SJCRH30 (cell line): ENCODE measurements at regions not wholly inside any gene's neighbourhood (a gene's known extent, or its start where the extent isn't known, plus 50 kb on each side); places are given as distances from the start of the nearest gene placed in this dataset.
"Not testable (repeated sequence)": the region's sequence is repeated elsewhere in the genome, so short reads cannot be mapped to it uniquely, and the experiment has no call there.

Source experiments
- DNase-seq, 2 experiments: peaks; one replicate each; pipeline ENCODE4 v3.0.0-alpha.2; 2015 to 2020
- H3K27ac ChIP-seq: fragments of 250-450 bp; sonication (Bioruptor Pico); 2 replicates; pipeline ENCODE4 v1.5.1; 2020; ENCODE audit warnings: mild to moderate bottlenecking, moderate library complexity
- H3K27me3 ChIP-seq: fragments of 250-450 bp; sonication (Bioruptor Pico); 2 replicates; pipeline ENCODE4 v1.5.1; 2020; ENCODE audit warnings: mild to moderate bottlenecking, moderate library complexity
- H3K36me3 ChIP-seq: fragments of 250-450 bp; sonication (Bioruptor Pico); 2 replicates; pipeline ENCODE4 v1.5.1; 2020; ENCODE audit warnings: mild to moderate bottlenecking, moderate library complexity
- H3K4me1 ChIP-seq: fragments of 250-450 bp; sonication (Bioruptor Pico); 2 replicates; pipeline ENCODE4 v1.5.1; 2020; ENCODE audit warnings: mild to moderate bottlenecking, moderate library complexity
- H3K4me3 ChIP-seq: fragments of 250-450 bp; sonication (Bioruptor Pico); 2 replicates; pipeline ENCODE4 v1.5.1; 2020; ENCODE audit warnings: mild to moderate bottlenecking, moderate library complexity
- H3K9me3 ChIP-seq: fragments of 250-450 bp; sonication (Bioruptor Pico); replicated peaks from 2 replicates; pipeline ENCODE4 v1.5.1; 2020; ENCODE audit warnings: mild to moderate bottlenecking, moderate library complexity

DNA sequence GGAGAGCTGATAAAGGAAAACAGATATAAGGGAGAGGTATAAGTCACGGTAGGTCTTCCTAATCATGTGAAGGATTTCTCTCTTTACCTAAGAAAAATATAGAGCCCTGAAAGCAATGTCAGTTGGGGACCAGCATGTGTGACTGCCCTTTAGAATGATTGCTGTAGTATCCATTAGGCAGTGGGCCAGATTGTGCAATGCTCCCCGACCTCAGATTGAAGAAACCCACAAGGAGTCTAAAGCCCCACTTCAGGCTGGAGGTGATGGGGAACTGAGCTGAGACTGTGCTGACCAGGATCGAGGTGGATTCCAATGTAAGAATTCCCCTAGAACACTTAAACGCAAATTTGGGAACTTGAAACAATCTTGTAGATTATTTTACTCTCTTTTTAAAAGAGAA is 614.4 kb downstream of the LIG4 start:
- no peak overlapping the region for H3K27ac ChIP-seq
- no peak overlapping the region for H3K4me3 ChIP-seq
- no peak for DNase-seq
- no peaks in the 10 kb centered on the region for H3K27me3 ChIP-seq
- no peaks in the 10 kb centered on the region for H3K9me3 ChIP-seq
- no peaks in the 10 kb centered on the region for H3K36me3 ChIP-seq
- H3K4me1 ChIP-seq: no peaks in the 10 kb centered on the region

DNA sequence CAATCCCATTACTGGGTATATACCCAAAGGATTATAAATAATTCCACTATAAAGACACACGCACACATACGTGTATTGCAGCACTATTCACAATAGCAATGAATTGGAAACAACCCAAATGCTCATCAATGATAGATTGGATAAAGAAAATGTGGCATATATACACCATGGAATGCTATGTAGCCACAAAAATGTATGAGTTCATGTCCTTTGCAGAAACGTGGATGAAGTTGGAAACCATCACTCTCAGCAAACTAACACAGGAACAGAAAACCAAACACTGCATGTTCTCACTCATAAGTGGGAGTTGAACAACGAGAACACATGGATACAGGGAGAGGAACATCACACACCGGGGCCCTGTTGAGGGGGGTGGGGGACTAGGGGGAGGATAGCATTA is 619.0 kb downstream of the LIG4 start:
- not testable (repeated sequence) for H3K36me3 ChIP-seq, H3K9me3 ChIP-seq, H3K4me1 ChIP-seq, DNase-seq, H3K4me3 ChIP-seq, H3K27ac ChIP-seq, H3K27me3 ChIP-seq

DNA sequence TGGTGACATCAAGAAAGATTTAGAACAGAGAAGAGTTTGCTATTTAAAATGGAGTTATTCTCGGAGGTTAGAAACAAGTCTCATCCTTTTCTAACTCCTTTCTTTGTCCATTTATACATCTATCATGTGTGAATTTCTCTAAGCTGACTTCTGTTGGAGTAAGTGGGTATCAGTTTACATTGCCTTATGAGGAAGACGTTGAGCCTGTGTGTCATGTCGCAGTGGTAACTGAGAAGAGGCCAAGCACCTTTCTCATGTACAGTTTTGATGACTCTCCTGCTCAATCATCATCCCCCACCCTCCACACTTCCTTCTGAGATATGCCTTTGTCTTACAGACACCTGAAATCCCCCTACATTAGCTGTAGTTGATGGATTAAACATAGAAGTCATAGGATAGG is 624.8 kb downstream of the LIG4 start:
- Histone ChIP-seq H3K4me1 (0 out of 2 replicates have a peak, but pooled peaks cover 3% of the 10 kb centered on the region), H3K36me3 (no peaks in the 10 kb centered on the region), H3K27me3 (no peaks in the 10 kb centered on the region), H3K27ac (no peak overlapping the region), H3K9me3 (no peaks in the 10 kb centered on the region), H3K4me3 (no peak overlapping the region)
- DNase-seq: no peak

DNA sequence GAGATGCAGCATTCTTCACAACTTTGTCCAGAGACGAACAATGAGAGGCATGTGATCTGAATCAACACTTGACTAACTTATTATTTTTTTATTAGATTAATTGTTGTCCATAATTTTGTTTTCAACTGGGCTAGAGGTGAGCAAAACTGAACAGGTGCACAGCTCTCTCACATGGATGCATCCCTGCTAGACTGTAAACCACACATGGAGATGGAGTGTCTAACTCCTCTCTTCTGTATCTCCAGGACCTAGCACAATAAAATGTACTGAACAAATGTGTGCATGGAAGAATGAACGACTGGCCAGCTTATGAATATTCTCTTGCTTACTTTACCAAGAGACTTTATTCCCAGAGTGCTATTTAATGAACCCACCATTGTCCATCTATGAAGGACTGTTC is 627.7 kb downstream of the LIG4 start:
- Histone ChIP-seq H3K9me3 (no peaks in the 10 kb centered on the region), H3K36me3 (no peaks in the 10 kb centered on the region), H3K4me1 (0 out of 2 replicates have a peak, but pooled peaks cover 3% of the 10 kb centered on the region), H3K4me3 (no peak overlapping the region), H3K27me3 (no peaks in the 10 kb centered on the region), H3K27ac (no peak overlapping the region)
- no peak for DNase-seq

DNA sequence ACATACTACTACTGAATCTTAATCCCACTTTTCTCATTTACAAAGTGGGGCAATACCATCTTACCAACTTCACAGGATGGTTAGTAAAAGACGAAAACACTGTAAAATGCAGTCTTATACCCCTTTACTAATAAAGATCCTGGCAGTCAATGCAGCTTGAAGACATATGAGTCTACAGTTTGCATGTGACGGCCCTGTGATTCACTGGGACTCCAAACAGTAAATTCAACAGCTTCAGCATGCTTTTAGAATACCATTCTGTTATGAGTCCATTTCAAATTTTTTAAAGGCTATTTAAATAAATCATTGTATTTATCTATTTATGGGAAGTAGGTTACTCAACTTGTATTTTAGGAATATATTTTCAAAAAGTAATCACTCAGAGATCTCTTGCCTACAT is 629.1 kb downstream of the LIG4 start:
- DNase-seq: no peak
- Histone ChIP-seq H3K4me1 (0 out of 2 replicates have a peak, but pooled peaks cover 3% of the 10 kb centered on the region), H3K27me3 (no peaks in the 10 kb centered on the region), H3K9me3 (no peaks in the 10 kb centered on the region), H3K27ac (no peak overlapping the region), H3K36me3 (no peaks in the 10 kb centered on the region), H3K4me3 (no peak overlapping the region)

DNA sequence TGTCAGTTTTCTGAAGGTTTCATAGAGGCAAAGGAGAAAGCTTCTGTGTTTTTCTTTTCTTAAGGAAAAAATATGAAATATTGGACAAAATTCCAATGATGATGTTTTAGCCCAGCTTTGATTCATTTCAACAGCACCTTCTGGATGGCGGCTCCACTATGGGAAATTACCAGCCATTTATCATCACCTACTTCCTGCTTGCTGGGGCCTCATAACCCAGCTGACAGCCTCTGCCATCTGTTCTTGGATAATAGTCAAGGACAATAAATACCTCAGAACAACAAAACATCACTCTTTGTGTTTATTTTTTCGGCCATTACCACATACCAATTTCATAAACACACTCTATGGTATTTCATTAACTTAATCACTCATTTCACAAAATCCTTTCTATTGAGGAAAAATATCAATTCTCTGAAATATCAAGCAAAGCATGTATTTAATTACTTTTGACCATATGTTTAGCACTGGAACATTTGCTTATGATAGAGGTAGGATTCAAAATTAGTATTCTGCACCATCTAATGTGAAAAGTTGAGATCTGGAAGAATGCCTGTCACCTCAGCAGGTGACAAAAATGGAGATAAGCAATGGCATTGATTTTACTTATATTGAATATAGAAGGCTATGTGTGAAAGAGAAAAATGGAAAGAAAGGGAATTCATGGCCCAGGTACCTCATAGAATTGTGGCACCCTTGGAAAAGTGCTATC is 629.7 kb downstream of the LIG4 start:
- Histone ChIP-seq H3K27me3 (no peaks in the 10 kb centered on the region), H3K27ac (no peak overlapping the region), H3K9me3 (no peaks in the 10 kb centered on the region), H3K36me3 (no peaks in the 10 kb centered on the region), H3K4me3 (no peak overlapping the region), H3K4me1 (0 out of 2 replicates have a peak, but pooled peaks cover 3% of the 10 kb centered on the region)
- DNase-seq: peak; percentile 4 to 12

DNA sequence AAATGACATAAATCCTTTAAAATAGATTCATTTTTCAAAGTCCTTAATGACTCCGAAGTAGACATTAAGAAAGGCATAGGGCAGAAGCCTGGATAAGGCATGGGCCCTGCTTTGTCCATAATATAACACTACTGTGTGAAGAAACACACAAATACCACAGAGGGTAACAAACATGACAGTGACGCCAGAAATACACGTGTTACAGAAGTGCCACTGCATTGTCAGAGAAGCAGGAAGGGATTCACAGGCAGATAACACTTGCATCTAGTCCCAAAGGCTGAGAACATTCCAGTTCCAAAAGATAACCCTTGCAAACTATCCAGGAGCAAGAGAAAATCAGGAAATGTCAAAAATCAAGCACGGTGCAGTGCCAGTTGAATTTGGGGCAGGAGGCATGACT is 633.2 kb downstream of the LIG4 start:
- no peaks in the 10 kb centered on the region for H3K9me3 ChIP-seq
- no peaks in the 10 kb centered on the region for H3K36me3 ChIP-seq
- H3K27ac ChIP-seq: no peak overlapping the region
- no peaks in the 10 kb centered on the region for H3K27me3 ChIP-seq
- DNase-seq: no peak
- 0 out of 2 replicates have a peak, but pooled peaks cover 3% of the 10 kb centered on the region for H3K4me1 ChIP-seq
- H3K4me3 ChIP-seq: no peak overlapping the region

DNA sequence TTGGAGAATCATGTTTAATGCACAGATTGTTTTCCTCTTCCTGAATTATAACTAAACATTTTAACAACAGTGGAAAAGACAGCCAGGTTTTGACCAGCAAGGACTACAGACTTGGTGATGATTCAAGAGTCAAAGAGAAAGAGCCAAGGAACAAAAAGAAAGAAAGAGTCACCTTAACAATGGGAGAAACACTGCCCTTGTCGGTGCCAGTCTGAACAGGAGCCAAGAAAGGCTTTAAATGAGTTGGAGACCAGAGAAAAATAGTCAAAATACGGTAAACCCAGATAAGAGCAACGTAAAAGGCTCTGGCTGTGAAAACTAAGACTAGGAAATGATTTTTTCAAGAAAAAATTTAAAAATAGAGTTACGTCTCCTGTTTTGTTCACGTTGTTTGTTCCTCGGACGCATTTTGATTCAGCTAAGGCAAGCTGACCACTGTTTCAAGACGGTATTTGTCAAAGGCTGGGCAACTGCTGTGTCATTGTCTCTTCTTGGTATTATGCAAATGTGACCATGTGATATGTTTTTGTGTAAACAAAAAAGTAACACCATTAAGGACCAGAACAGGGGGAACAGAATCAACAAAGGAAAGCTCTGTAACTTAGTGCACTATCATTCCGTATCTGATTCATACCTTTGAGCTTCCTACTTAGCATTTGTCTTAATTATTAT is 634.5 kb downstream of the LIG4 start:
- no peaks in the 10 kb centered on the region for H3K27me3 ChIP-seq
- H3K4me1 ChIP-seq: 0 out of 2 replicates have a peak, but pooled peaks cover 3% of the 10 kb centered on the region
- no peak overlapping the region for H3K27ac ChIP-seq
- H3K36me3 ChIP-seq: no peaks in the 10 kb centered on the region
- DNase-seq: no peak
- H3K4me3 ChIP-seq: no peak overlapping the region
- no peaks in the 10 kb centered on the region for H3K9me3 ChIP-seq

DNA sequence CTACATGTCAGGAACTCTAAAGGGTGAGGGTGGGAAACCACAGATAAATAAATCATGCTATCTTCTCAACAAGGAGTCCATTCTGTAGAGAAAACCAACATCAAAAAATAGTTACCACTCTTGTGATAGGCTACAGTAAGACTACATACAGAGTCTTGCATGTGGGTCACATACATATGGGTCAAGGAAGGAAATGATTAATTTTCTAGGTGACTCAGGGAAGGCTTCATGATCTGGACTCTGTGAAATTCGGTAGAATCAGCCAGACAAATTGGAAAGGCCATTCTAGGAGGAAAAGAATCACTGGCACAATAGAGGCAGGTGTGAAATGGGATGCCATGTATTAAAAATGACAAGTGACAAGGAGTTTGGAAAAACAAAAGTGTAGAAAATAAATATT is 638.9 kb downstream of the LIG4 start:
- Histone ChIP-seq H3K4me3 (no peak overlapping the region), H3K27me3 (no peaks in the 10 kb centered on the region), H3K4me1 (no peaks in the 10 kb centered on the region), H3K36me3 (no peaks in the 10 kb centered on the region), H3K9me3 (no peaks in the 10 kb centered on the region), H3K27ac (no peak overlapping the region)
- no peak for DNase-seq

DNA sequence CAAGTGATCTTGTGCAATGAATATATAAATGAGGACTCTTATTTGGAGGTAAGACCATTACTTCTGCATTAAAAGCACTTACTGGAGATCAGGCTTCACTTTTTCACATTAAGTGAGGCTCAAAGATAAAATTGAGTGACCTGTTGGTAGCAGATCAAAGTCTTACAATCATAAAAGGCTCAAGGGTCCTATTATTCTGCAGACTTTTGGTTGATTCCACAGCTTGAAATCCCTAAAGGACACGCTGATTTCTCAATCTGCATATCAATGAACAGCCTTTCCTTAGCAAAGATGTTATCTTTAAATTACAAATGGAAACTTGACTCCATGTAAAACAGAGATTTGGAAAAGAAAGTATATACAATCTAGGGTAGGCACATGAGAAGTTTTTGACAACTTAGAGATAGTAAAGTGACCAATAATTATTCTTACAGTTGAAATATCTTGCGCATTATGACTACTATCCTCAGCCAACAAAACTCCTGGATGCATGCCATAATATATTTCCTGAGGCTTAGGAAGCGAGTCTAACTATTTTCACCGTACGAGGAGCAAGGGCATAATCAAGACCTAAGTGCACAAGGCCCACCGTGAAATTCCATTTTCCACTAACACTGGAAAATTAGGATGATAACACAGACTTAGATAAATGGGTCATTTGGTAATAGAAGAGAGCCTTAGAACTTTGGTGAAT is 640.7 kb downstream of the LIG4 start:
- Histone ChIP-seq H3K27me3 (no peaks in the 10 kb centered on the region), H3K4me3 (no peak overlapping the region), H3K27ac (no peak overlapping the region; the same call in 1 of the 2 replicates), H3K36me3 (no peaks in the 10 kb centered on the region), H3K9me3 (no peaks in the 10 kb centered on the region), H3K4me1 (no peaks in the 10 kb centered on the region)
- DNase-seq: peak; percentile 3 to 47

DNA sequence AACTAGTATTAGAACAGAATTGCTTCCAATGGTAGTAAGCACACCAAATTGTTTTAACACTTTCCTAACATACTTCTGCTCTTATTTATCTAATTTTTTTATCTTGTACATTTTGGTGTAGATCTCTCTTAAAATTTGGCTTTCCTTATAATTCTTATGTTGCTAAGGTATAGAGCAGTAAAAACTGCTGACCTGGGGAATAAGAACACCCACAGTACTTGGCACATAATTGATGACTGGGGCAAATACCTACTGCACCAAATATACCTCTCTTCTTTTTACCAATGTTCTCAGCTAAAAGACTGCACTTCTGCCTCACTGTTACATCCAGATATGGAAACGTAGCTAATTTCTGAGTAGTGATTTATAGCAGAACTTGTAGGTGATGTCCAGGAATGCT is 642.2 kb downstream of the LIG4 start:
- Histone ChIP-seq H3K27me3 (no peaks in the 10 kb centered on the region), H3K4me3 (no peak overlapping the region), H3K27ac (no peak overlapping the region), H3K36me3 (no peaks in the 10 kb centered on the region), H3K9me3 (no peaks in the 10 kb centered on the region), H3K4me1 (no peaks in the 10 kb centered on the region)
- DNase-seq: no peak

DNA sequence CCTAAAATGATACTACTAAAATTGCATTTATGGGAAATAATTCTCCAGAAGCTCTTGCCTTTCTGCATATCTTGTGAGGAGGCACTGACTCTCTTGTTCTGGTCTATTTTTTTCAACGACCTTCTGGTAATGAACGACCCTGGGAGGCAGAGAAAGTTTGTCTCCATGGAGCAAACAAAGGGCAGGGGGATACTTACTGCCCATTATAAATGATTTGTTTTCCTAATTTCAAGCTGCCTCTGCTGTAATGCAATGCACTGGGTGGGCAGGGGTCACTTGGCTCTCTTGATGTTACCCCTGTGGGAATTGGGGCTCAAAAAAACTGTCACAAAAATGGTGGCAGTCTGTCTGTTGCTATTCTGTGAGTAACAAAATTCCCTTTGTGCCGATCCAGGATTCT is 643.2 kb downstream of the LIG4 start:
- no peak for DNase-seq
- H3K36me3 ChIP-seq: no peaks in the 10 kb centered on the region
- H3K27me3 ChIP-seq: no peaks in the 10 kb centered on the region
- H3K4me1 ChIP-seq: no peaks in the 10 kb centered on the region
- no peak overlapping the region for H3K4me3 ChIP-seq
- H3K27ac ChIP-seq: no peak overlapping the region
- H3K9me3 ChIP-seq: no peaks in the 10 kb centered on the region

DNA sequence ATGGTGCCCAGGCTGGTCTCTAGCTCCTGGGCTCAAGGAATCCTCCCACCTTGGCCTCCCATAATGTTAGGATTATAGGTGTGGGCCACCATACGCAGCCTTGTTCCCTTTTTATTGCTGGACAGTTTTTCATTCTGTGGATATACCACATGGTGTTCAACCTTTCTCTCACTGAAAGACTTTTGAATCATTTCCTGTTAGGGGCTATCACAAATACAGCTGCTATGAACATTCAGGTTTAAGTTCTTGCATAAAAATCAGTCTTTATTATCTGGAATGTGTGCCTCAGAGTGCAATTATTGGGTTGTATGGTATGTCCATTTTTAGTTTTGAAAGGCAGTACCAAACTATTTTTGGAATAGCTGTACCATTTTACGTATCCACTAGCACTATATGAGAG is 647.2 kb downstream of the LIG4 start:
- no peaks in the 10 kb centered on the region for H3K36me3 ChIP-seq
- no peak for DNase-seq
- no peak overlapping the region for H3K27ac ChIP-seq
- H3K4me3 ChIP-seq: no peak overlapping the region
- no peaks in the 10 kb centered on the region for H3K4me1 ChIP-seq
- no peaks in the 10 kb centered on the region for H3K27me3 ChIP-seq
- no peaks in the 10 kb centered on the region for H3K9me3 ChIP-seq

DNA sequence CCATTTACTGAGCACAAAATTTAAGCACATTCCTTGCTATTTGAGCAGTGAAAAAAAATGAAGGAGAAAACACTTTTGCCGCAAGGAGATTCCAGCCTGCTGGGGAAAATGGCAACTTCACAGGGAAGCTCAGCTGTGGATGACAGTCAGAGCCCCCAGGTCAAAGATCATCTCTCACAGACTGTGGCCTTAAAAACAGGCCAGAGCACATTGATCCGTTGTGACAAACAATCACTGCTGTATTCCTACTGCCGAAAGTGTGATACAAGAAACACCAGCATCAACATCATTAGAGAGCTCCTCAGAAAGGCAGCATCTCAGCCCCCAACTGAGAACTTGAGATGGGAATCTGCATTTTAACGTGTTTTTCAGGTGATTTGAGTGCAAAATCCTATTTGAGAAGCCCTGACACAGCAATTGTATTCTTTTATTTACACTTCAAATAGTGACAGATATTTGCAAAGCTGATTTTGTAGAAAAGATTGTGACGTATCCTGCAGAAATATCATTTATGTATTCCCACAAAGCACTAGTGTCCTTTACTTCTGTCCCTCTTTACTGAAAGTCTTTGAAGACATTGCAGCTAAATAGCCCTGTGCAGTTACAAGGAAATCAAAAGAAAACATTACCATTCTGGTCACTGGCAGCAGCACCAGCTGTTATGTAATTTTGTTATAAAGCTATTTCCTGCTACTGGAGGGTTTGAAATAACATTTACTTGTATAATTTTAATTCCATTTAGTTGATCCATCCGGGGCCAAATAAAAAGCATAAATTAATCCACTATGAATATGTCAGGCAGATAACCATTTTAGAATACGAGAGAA is 652.0 kb downstream of the LIG4 start:
- Histone ChIP-seq H3K9me3 (no peaks in the 10 kb centered on the region), H3K27me3 (no peaks in the 10 kb centered on the region), H3K4me3 (no peak overlapping the region), H3K27ac (no peak overlapping the region), H3K4me1 (no peaks in the 10 kb centered on the region), H3K36me3 (no peaks in the 10 kb centered on the region)
- no peak for DNase-seq

DNA sequence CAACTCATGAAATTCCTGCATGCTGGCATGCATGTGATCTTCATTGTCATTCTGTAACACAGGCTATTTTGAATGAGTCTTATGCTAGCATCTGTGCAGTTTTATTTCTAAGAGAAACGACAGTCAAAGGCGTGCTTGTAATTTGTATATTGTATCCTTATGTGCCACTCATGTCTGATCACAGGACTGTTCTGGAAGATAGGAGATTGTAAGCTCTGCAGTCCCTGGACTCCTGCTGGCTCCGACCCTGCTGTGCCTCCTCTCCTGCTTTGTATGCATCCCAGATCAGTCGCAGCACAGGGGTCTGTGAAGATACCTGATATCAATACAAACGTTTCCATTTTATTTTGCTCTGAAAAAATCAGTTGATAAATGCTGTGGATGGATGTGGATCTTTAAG is 653.1 kb downstream of the LIG4 start:
- no peaks in the 10 kb centered on the region for H3K27me3 ChIP-seq
- H3K36me3 ChIP-seq: no peaks in the 10 kb centered on the region
- H3K4me1 ChIP-seq: no peaks in the 10 kb centered on the region
- H3K9me3 ChIP-seq: no peaks in the 10 kb centered on the region
- no peak overlapping the region for H3K27ac ChIP-seq
- H3K4me3 ChIP-seq: no peak overlapping the region
- DNase-seq: no peak
